HL-60 (cell line): ENCODE measurements at regions not wholly inside any gene's neighbourhood (a gene's known extent, or its start where the extent isn't known, plus 50 kb on each side); places are given as distances from the start of the nearest gene placed in this dataset.

ENCODE experiments used
- GABPA ChIP-seq: IDR thresholded peaks from 2 replicates; pipeline ENCODE4 v1.6.1; 2012; ENCODE audit warnings: low read depth
- POLR2AphosphoS5 ChIP-seq: IDR thresholded peaks from 2 replicates; pipeline ENCODE4 v1.6.1; 2012; ENCODE audit warnings: low read depth
- REST ChIP-seq: IDR thresholded peaks from 2 replicates; pipeline ENCODE4 v1.6.1; 2012; ENCODE audit warnings: low read depth; ENCODE audit not compliant: insufficient replicate concordance
- TF ChIP-seq, protein P1 (sequence below): IDR thresholded peaks from one replicate; pipeline ENCODE4 v1.5.1; 2011; ENCODE audit warnings: low read length, control low read depth, inconsistent platforms; ENCODE audit not compliant: insufficient read depth

DNA sequence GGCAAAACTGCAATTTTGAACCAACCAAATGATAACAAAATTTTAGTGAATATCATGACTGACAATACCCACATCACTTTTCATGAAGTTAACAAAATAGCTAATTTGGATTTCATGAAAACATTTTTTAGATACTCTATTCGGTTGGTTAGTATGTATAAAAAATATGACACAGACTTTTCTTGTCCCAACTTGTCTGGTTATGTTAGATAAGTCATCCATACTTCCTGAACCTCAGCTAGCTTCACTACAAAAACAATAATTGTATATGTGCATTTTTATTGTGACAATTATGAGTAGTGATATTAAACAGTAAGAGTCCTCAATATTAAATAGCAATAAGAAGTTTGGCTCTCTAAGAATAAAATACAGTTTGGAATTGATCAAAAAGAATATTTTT is 408.1 kb upstream of the DSEL start:
- TF ChIP-seq REST (no peak), POLR2AphosphoS5 (no peak), GABPA (no peak)
- TF ChIP-seq, protein P1, sequence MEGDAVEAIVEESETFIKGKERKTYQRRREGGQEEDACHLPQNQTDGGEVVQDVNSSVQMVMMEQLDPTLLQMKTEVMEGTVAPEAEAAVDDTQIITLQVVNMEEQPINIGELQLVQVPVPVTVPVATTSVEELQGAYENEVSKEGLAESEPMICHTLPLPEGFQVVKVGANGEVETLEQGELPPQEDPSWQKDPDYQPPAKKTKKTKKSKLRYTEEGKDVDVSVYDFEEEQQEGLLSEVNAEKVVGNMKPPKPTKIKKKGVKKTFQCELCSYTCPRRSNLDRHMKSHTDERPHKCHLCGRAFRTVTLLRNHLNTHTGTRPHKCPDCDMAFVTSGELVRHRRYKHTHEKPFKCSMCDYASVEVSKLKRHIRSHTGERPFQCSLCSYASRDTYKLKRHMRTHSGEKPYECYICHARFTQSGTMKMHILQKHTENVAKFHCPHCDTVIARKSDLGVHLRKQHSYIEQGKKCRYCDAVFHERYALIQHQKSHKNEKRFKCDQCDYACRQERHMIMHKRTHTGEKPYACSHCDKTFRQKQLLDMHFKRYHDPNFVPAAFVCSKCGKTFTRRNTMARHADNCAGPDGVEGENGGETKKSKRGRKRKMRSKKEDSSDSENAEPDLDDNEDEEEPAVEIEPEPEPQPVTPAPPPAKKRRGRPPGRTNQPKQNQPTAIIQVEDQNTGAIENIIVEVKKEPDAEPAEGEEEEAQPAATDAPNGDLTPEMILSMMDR, result no peak
